HCT116 (cell line): ENCODE measurements at regions not wholly inside any gene's neighbourhood (a gene's known extent, or its start where the extent isn't known, plus 50 kb on each side); places are given as distances from the start of the nearest gene placed in this dataset.

ENCODE experiments used
- ATAC-seq: fragments of 200-7000 bp; cut with Tn5 transposase; 2 replicates; pipeline ENCODE4 v1.9.1; 2020; ENCODE audit warnings: mild to moderate bottlenecking, moderate library complexity
- BruUV-seq: library from RNA; stranded (reverse); fragments of 400-500 nt; replicated peaks from 2 replicates; lab custom pipeline; 2021; lab: Mats Ljungman, UMichigan
- CTCF ChIA-PET: fragments of 300-600 bp; sonication (Branson Sonifier 250); formaldehyde crosslinking; loops from one replicate; lab custom pipeline; 2021; ENCODE audit warnings: antibody characterized with exemption; lab: Charles Lee
- POLR2A ChIA-PET: fragments of 300-600, 350-600 bp; sonication (Branson Sonifier 250); formaldehyde crosslinking; loops from one replicate; lab custom pipeline; 2021; ENCODE audit warnings: antibody characterized with exemption; lab: Charles Lee
- RAD21 ChIA-PET, 2 experiments: fragments of 300-600 bp; sonication (Branson Sonifier 250); formaldehyde crosslinking; loops; one replicate each; lab custom pipeline; 2023; ENCODE audit warnings: low total read pairs in 2 of 2; ENCODE audit not compliant: uncharacterized antibody in 2 of 2, unreplicated experiment in 2 of 2, low non-redundant PET in 1 of 2; lab: Charles Lee
- DNase-seq: peaks from one replicate; pipeline ENCODE4 v3.0.0-alpha.2; 2010; ENCODE audit warnings: low read depth, low spot score
- H2AFZ ChIP-seq: fragments of 200-600 bp; shearing (Covaris generic), sonication (generic); 2 replicates; pipeline ENCODE4 v1.6.1; 2017; ENCODE audit warnings: low read depth, mixed run types, mixed read lengths, antibody characterized with exemption, low read length; ENCODE audit not compliant: poor library complexity, severe bottlenecking
- H3K27ac ChIP-seq: 2 replicates; pipeline ENCODE4 v1.5.1; 2012; ENCODE audit warnings: low read depth, low read length
- H3K27me3 ChIP-seq: fragments of 200-600 bp; sonication (generic); 2 replicates; pipeline ENCODE4 v1.6.1; 2016; ENCODE audit warnings: mixed run types, low read length, mixed read lengths; ENCODE audit not compliant: insufficient read depth
- H3K36me3 ChIP-seq, 2 experiments: fragments of 200-500 bp in 1 of 2; fragments of 200-600 bp in 1 of 2; sonication (Bioruptor generic) in 1 of 2; sonication (generic) in 1 of 2; 2 replicates each; pipeline versions ENCODE4 v1.5.1 to v1.6.1; 2014 to 2016; ENCODE audit warnings: low read length in 2 of 2, inconsistent platforms in 1 of 2, mixed read lengths in 1 of 2, mixed run types in 1 of 2; ENCODE audit not compliant: insufficient read depth in 2 of 2, control insufficient read depth in 1 of 2
- H3K4me1 ChIP-seq, 2 experiments: fragments of 200-600 bp in 1 of 2; sonication (generic) in 1 of 2; 2 replicates each; pipeline versions ENCODE4 v1.5.1 to v1.6.1; 2012 to 2017; ENCODE audit warnings: low read length in 2 of 2, inconsistent platforms in 1 of 2, mild to moderate bottlenecking in 1 of 2, mixed read lengths in 1 of 2, mixed run types in 1 of 2, moderate library complexity in 1 of 2; ENCODE audit not compliant: insufficient read depth in 2 of 2, control insufficient read depth in 1 of 2
- H3K4me2 ChIP-seq: fragments of 200-600 bp; sonication (generic); 2 replicates; pipeline ENCODE4 v1.6.1; 2017; ENCODE audit warnings: mixed run types, low read length, mixed read lengths
- H3K4me3 ChIP-seq, 2 experiments: fragments of 200-600 bp in 1 of 2; sonication (generic) in 1 of 2; replicated peaks in 1 of 2; 2 replicates each; pipeline ENCODE4 v1.5.1; 2011 to 2016; ENCODE audit warnings: low read length in 2 of 2, control low read depth in 1 of 2, low read depth in 1 of 2, mild to moderate bottlenecking in 1 of 2, mixed read lengths in 1 of 2, mixed run types in 1 of 2
- H3K79me2 ChIP-seq: fragments of 200-600 bp; sonication (generic); 2 replicates; pipeline ENCODE4 v1.6.1; 2017; ENCODE audit warnings: mild to moderate bottlenecking, mixed run types, low read length, moderate library complexity, mixed read lengths; ENCODE audit not compliant: insufficient read depth
- H3K9ac ChIP-seq: fragments of 200-600 bp; sonication (generic); 2 replicates; pipeline ENCODE4 v1.6.1; 2016; ENCODE audit warnings: low read length, mixed read lengths
- H3K9me2 ChIP-seq: fragments of 200-600 bp; sonication (generic), shearing (Covaris generic); 2 replicates; pipeline ENCODE4 v1.6.1; 2017; ENCODE audit warnings: mixed run types, mild to moderate bottlenecking, moderate library complexity; ENCODE audit not compliant: insufficient read depth
- H3K9me3 ChIP-seq, 2 experiments: fragments of 200-500 bp in 1 of 2; fragments of 200-600 bp in 1 of 2; sonication (Bioruptor generic) in 1 of 2; sonication (generic) in 1 of 2; 2 replicates each; pipeline ENCODE4 v1.6.1; 2014 to 2017; ENCODE audit warnings: low read length in 2 of 2, mixed read lengths in 2 of 2, inconsistent platforms in 1 of 2, low read depth in 1 of 2, mild to moderate bottlenecking in 1 of 2, mixed run types in 1 of 2, moderate library complexity in 1 of 2; ENCODE audit not compliant: control insufficient read depth in 1 of 2, insufficient read depth in 1 of 2
- H4K20me1 ChIP-seq: fragments of 200-600 bp; sonication (generic), shearing (Covaris generic); 2 replicates; pipeline ENCODE4 v1.6.1; 2017; ENCODE audit warnings: mixed run types, mild to moderate bottlenecking, moderate library complexity; ENCODE audit not compliant: insufficient read depth
- CBX3 ChIP-seq: IDR thresholded peaks from 2 replicates; pipeline ENCODE4 v1.6.1; 2012; ENCODE audit warnings: low read depth
- CEBPB ChIP-seq: IDR thresholded peaks from 2 replicates; pipeline ENCODE4 v1.6.1; 2012; ENCODE audit warnings: low read depth
- EZH2 ChIP-seq: fragments of 200-600 bp; sonication (generic); IDR thresholded peaks from 2 replicates; pipeline ENCODE4 v1.6.1; 2017; ENCODE audit warnings: antibody characterized with exemption, mixed run types
- EZH2phosphoT487 ChIP-seq: fragments of 200-600 bp; IDR thresholded peaks from 2 replicates; pipeline ENCODE4 v1.6.1; 2018; ENCODE audit warnings: antibody characterized with exemption, borderline replicate concordance
- FOSL1 ChIP-seq: IDR thresholded peaks from 2 replicates; pipeline ENCODE4 v1.6.1; 2012; ENCODE audit warnings: low read depth
- JUND ChIP-seq: IDR thresholded peaks from 2 replicates; pipeline ENCODE4 v1.6.1; 2012
- MAX ChIP-seq: IDR thresholded peaks from 2 replicates; pipeline ENCODE4 v1.6.1; 2012
- POLR2AphosphoS5 ChIP-seq: IDR thresholded peaks from 2 replicates; pipeline ENCODE4 v1.6.1; 2011; ENCODE audit warnings: mild to moderate bottlenecking, low read depth, low read length, moderate library complexity
- RAD21 ChIP-seq: IDR thresholded peaks from 2 replicates; pipeline ENCODE4 v1.6.1; 2012; ENCODE audit warnings: low read depth, mild to moderate bottlenecking
- SIN3A ChIP-seq: IDR thresholded peaks from 2 replicates; pipeline ENCODE4 v1.6.1; 2012; ENCODE audit warnings: low read depth
- SP1 ChIP-seq: IDR thresholded peaks from 2 replicates; pipeline ENCODE4 v1.6.1; 2012; ENCODE audit warnings: low read depth
- YY1 ChIP-seq: IDR thresholded peaks from 2 replicates; pipeline ENCODE4 v1.6.1; 2011; ENCODE audit warnings: low read length, low read depth, moderate library complexity, mild to moderate bottlenecking; ENCODE audit not compliant: insufficient replicate concordance; ENCODE audit errors: extremely low read depth
- intact Hi-C: fragments of 100-400 bp; cut with micrococcal nuclease; formaldehyde crosslinking; loops from 2 replicates; pipeline ENCODE4 v1.10.0; 2022
- TF ChIP-seq, protein P1 (sequence below): IDR thresholded peaks from 2 replicates; pipeline ENCODE4 v1.6.1; 2012
- TF ChIP-seq, protein P2 (sequence below): IDR thresholded peaks from 2 replicates; pipeline ENCODE4 v1.6.1; 2012; ENCODE audit warnings: low read depth
- TF ChIP-seq, protein P3 (sequence below), 3 experiments: fragments of 200-600 bp in 1 of 3; sonication (generic) in 1 of 3; IDR thresholded peaks in 2 of 3; conservative IDR thresholded peaks in 1 of 3; 2 replicates each; pipeline ENCODE4 v1.5.1; 2012 to 2017; ENCODE audit warnings: low read depth in 2 of 3, low read length in 2 of 3, antibody characterized with exemption in 1 of 3, borderline replicate concordance in 1 of 3, control low read depth in 1 of 3, mild to moderate bottlenecking in 1 of 3, mixed read lengths in 1 of 3, mixed run types in 1 of 3, moderate library complexity in 1 of 3; ENCODE audit not compliant: insufficient read depth in 1 of 3

DNA sequence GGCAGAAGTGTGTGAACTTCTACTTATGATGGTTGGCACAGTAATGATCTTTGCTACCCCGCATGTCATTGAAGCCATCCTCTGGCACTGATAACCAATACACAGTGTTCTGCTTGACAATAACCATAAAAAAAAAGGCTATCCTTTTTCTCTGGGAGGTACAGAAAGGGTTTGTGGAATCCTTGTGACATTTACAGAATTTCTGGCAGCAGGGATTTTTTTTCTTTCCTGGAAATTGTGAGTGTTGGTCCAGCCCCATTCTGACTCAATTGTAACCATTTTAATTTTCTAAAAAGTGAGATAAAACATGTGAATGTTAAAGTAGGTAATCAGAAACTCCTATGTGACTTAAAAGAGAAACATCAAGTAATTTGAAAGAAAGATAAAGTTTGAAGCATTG lies 943.8 kb downstream of the TMTC2 start:
- ChIA-PET RAD21 (no interaction called here), POLR2A (no interaction called here), CTCF (no interaction called here)
- Histone ChIP-seq H3K9ac (no peak overlapping the region), H3K4me2 (no peak overlapping the region), H3K9me3 (no peaks in the 10 kb centered on the region), H3K4me1 (no peaks in the 10 kb centered on the region), H3K9me2 (no peaks in the 10 kb centered on the region), H3K4me3 (no peak overlapping the region), H4K20me1 (no peaks in the 10 kb centered on the region), H3K27ac (no peak overlapping the region), H3K36me3 (no peaks in the 10 kb centered on the region), H3K79me2 (no peaks in the 10 kb centered on the region), H3K27me3 (no peaks in the 10 kb centered on the region), H2AFZ (no peak overlapping the region)
- intact Hi-C loops = no loop called here
- TF ChIP-seq YY1 (no peak), FOSL1 (no peak), SIN3A (no peak), MAX (no peak), RAD21 (no peak), CBX3 (no peak), POLR2AphosphoS5 (no peak), SP1 (no peak), EZH2phosphoT487 (no peak), JUND (no peak), CEBPB (no peak), EZH2 (no peak)
- TF ChIP-seq, protein P1, sequence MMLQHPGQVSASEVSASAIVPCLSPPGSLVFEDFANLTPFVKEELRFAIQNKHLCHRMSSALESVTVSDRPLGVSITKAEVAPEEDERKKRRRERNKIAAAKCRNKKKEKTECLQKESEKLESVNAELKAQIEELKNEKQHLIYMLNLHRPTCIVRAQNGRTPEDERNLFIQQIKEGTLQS = no peak
- TF ChIP-seq, protein P2, sequence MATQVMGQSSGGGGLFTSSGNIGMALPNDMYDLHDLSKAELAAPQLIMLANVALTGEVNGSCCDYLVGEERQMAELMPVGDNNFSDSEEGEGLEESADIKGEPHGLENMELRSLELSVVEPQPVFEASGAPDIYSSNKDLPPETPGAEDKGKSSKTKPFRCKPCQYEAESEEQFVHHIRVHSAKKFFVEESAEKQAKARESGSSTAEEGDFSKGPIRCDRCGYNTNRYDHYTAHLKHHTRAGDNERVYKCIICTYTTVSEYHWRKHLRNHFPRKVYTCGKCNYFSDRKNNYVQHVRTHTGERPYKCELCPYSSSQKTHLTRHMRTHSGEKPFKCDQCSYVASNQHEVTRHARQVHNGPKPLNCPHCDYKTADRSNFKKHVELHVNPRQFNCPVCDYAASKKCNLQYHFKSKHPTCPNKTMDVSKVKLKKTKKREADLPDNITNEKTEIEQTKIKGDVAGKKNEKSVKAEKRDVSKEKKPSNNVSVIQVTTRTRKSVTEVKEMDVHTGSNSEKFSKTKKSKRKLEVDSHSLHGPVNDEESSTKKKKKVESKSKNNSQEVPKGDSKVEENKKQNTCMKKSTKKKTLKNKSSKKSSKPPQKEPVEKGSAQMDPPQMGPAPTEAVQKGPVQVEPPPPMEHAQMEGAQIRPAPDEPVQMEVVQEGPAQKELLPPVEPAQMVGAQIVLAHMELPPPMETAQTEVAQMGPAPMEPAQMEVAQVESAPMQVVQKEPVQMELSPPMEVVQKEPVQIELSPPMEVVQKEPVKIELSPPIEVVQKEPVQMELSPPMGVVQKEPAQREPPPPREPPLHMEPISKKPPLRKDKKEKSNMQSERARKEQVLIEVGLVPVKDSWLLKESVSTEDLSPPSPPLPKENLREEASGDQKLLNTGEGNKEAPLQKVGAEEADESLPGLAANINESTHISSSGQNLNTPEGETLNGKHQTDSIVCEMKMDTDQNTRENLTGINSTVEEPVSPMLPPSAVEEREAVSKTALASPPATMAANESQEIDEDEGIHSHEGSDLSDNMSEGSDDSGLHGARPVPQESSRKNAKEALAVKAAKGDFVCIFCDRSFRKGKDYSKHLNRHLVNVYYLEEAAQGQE = no peak
- TF ChIP-seq, protein P3, sequence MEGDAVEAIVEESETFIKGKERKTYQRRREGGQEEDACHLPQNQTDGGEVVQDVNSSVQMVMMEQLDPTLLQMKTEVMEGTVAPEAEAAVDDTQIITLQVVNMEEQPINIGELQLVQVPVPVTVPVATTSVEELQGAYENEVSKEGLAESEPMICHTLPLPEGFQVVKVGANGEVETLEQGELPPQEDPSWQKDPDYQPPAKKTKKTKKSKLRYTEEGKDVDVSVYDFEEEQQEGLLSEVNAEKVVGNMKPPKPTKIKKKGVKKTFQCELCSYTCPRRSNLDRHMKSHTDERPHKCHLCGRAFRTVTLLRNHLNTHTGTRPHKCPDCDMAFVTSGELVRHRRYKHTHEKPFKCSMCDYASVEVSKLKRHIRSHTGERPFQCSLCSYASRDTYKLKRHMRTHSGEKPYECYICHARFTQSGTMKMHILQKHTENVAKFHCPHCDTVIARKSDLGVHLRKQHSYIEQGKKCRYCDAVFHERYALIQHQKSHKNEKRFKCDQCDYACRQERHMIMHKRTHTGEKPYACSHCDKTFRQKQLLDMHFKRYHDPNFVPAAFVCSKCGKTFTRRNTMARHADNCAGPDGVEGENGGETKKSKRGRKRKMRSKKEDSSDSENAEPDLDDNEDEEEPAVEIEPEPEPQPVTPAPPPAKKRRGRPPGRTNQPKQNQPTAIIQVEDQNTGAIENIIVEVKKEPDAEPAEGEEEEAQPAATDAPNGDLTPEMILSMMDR (IDR thresholded peaks at IDR 0.05 in 2 of 3, conservative IDR thresholded peaks at IDR 0.05 in 1 of 3; ENCODE audit: borderline replicate concordance in 1 of 3, insufficient read depth in 1 of 3, low read depth in 2 of 3, low read length in 2 of 3) = no peak
- BruUV-seq = no TSS peak
- ATAC-seq = no peak
- DNase-seq = no peak
